AML-193 (cell line): ENCODE measurements at regions not wholly inside any gene's neighbourhood (a gene's known extent, or its start where the extent isn't known, plus 50 kb on each side); places are given as distances from the start of the nearest gene placed in this dataset.

Source experiments
- DNase-seq, 2 experiments: peaks; one replicate each; lab custom pipeline; 2025; lab: John Stamatoyannopoulos, UW

GRCh38 chrX:121102101-121102500, 54.7 kb downstream of the GLUD2 start:
- DNase-seq = no peak

GRCh38 chrX:121103381-121103780, 56.0 kb downstream of the GLUD2 start:
- DNase-seq = no peak

- DNase-seq = no peak
Observed at GRCh38 chrX:121106484-121107235, 59.2 kb downstream of the GLUD2 start.

GRCh38 chrX:121109986-121110385, 62.6 kb downstream of the GLUD2 start:
- DNase-seq = no peak

- DNase-seq = no peak
Observed at GRCh38 chrX:121110536-121110935, 63.1 kb downstream of the GLUD2 start.

GRCh38 chrX:121114691-121115090, 67.3 kb downstream of the GLUD2 start:
- no peak for DNase-seq

GRCh38 chrX:121120690-121121605, 73.5 kb downstream of the GLUD2 start:
- no peak for DNase-seq

GRCh38 chrX:121122332-121122731, 74.9 kb downstream of the GLUD2 start:
- DNase-seq = no peak

- DNase-seq = no peak
Observed at GRCh38 chrX:121128925-121129877, 81.8 kb downstream of the GLUD2 start.

- no peak for DNase-seq
Observed at GRCh38 chrX:121132675-121133074, 85.3 kb downstream of the GLUD2 start.

GRCh38 chrX:121135488-121136207, 88.2 kb downstream of the GLUD2 start:
- no peak for DNase-seq

- DNase-seq = no peak
Observed at GRCh38 chrX:121146059-121146628, 98.7 kb downstream of the GLUD2 start.

- no peak for DNase-seq
Observed at GRCh38 chrX:121150217-121150616, 102.8 kb downstream of the GLUD2 start.

- DNase-seq = no peak
Observed at GRCh38 chrX:121151293-121151692, 103.9 kb downstream of the GLUD2 start.

- no peak for DNase-seq
Observed at GRCh38 chrX:121154858-121155404, 107.5 kb downstream of the GLUD2 start.

- no peak for DNase-seq
Observed at GRCh38 chrX:121160987-121161386, 113.6 kb downstream of the GLUD2 start.

- no peak for DNase-seq
Observed at GRCh38 chrX:121161501-121161933, 114.1 kb downstream of the GLUD2 start.

GRCh38 chrX:121163443-121163842, 116.0 kb downstream of the GLUD2 start:
- DNase-seq = no peak

- no peak for DNase-seq
Observed at GRCh38 chrX:121165930-121166359, 118.5 kb downstream of the GLUD2 start.
